Neuronal stem cell (in vitro differentiated cells): ENCODE measurements at regions not wholly inside any gene's neighbourhood (a gene's known extent, or its start where the extent isn't known, plus 50 kb on each side); places are given as distances from the start of the nearest gene placed in this dataset.
"Not testable (repeated sequence)": the region's sequence is repeated elsewhere in the genome, so short reads cannot be mapped to it uniquely, and the experiment has no call there.

Experiments used
- DNase-seq: peaks from one replicate; pipeline ENCODE4 v3.0.0-alpha.2; 2013; ENCODE audit warnings: low spot score
- H2AFZ ChIP-seq: one replicate; pipeline ENCODE4 v1.6.1; 2013; ENCODE audit warnings: mild to moderate bottlenecking, low read length, inconsistent platforms
- H2AK5ac ChIP-seq: 2 replicates; pipeline ENCODE4 v1.6.1; 2013; ENCODE audit warnings: low read depth, mild to moderate bottlenecking, inconsistent platforms, low read length, moderate library complexity, mixed read lengths
- H2BK120ac ChIP-seq: 2 replicates; pipeline ENCODE4 v1.6.1; 2013; ENCODE audit warnings: low read depth, mild to moderate bottlenecking, inconsistent platforms, low read length, moderate library complexity, mixed read lengths
- H2BK12ac ChIP-seq: one replicate; pipeline ENCODE4 v1.6.1; 2013; ENCODE audit warnings: low read length, inconsistent platforms
- H2BK15ac ChIP-seq: 2 replicates; pipeline ENCODE4 v1.6.1; 2013; ENCODE audit warnings: mild to moderate bottlenecking, low read length, inconsistent platforms, mixed read lengths
- H2BK5ac ChIP-seq: one replicate; pipeline ENCODE4 v1.6.1; 2013; ENCODE audit warnings: inconsistent platforms, mild to moderate bottlenecking, low read length, moderate library complexity
- H3K14ac ChIP-seq: one replicate; pipeline ENCODE4 v1.6.1; 2013; ENCODE audit warnings: low read length, inconsistent platforms
- H3K18ac ChIP-seq: 2 replicates; pipeline ENCODE4 v1.6.1; 2013; ENCODE audit warnings: low read length, inconsistent platforms
- H3K23ac ChIP-seq: 2 replicates; pipeline ENCODE4 v1.6.1; 2013; ENCODE audit warnings: low read depth, mild to moderate bottlenecking, mixed read lengths, low read length, inconsistent platforms; ENCODE audit not compliant: poor library complexity
- H3K27ac ChIP-seq: replicated peaks from 3 replicates; pipeline ENCODE4 v1.5.1; 2013; ENCODE audit warnings: low read length, inconsistent platforms
- H3K27me3 ChIP-seq, 3 experiments: 2 replicates each; pipeline ENCODE4 v1.6.1; 2013; ENCODE audit warnings: low read length in 3 of 3, mild to moderate bottlenecking in 2 of 3, inconsistent platforms in 1 of 3, low read depth in 1 of 3, mixed read lengths in 1 of 3, moderate library complexity in 1 of 3; ENCODE audit not compliant: control insufficient read depth in 3 of 3, insufficient read depth in 3 of 3
- H3K36me3 ChIP-seq, 2 donors: replicated peaks in 1 of 2; 2 replicates each; pipeline ENCODE4 v1.6.1; 2013; ENCODE audit warnings: low read length in 2 of 2; ENCODE audit not compliant: control insufficient read depth in 2 of 2, insufficient read depth in 2 of 2
- H3K4ac ChIP-seq: 2 replicates; pipeline ENCODE4 v1.6.1; 2013; ENCODE audit warnings: inconsistent platforms, mild to moderate bottlenecking, low read length, moderate library complexity
- H3K4me1 ChIP-seq, 2 donors: 1 replicate in 1 of 2; 2 replicates in 1 of 2; pipeline ENCODE4 v1.6.1; 2013; ENCODE audit warnings: low read length in 2 of 2, low read depth in 1 of 2; ENCODE audit not compliant: control insufficient read depth in 2 of 2, insufficient read depth in 1 of 2
- H3K4me2 ChIP-seq: one replicate; pipeline ENCODE4 v1.6.1; 2013; ENCODE audit warnings: mild to moderate bottlenecking, low read length, inconsistent platforms; ENCODE audit not compliant: insufficient read depth, poor library complexity, severe bottlenecking
- H3K4me3 ChIP-seq, 2 donors: 2 replicates each; pipeline ENCODE4 v1.5.1; 2013; ENCODE audit warnings: low read length in 2 of 2, mild to moderate bottlenecking in 2 of 2, inconsistent platforms in 1 of 2, moderate library complexity in 1 of 2
- H3K79me1 ChIP-seq: one replicate; pipeline ENCODE4 v1.6.1; 2013; ENCODE audit warnings: low read depth, mild to moderate bottlenecking, inconsistent platforms, low read length, moderate library complexity
- H3K9ac ChIP-seq: one replicate; pipeline ENCODE4 v1.6.1; 2013; ENCODE audit warnings: mild to moderate bottlenecking, low read depth, low read length, inconsistent platforms; ENCODE audit not compliant: poor library complexity
- H3K9me3 ChIP-seq, 2 donors: replicated peaks in 1 of 2; 2 replicates each; pipeline versions ENCODE3 to v1.6.1; 2013; ENCODE audit warnings: low read length in 2 of 2, mild to moderate bottlenecking in 2 of 2, inconsistent platforms in 1 of 2, low read depth in 1 of 2, mixed read lengths in 1 of 2, moderate library complexity in 1 of 2; ENCODE audit not compliant: control insufficient read depth in 2 of 2, insufficient read depth in 1 of 2
- H4K8ac ChIP-seq: one replicate; pipeline ENCODE4 v1.6.1; 2013; ENCODE audit warnings: low read depth, mild to moderate bottlenecking, inconsistent platforms, low read length, moderate library complexity
- H4K91ac ChIP-seq: one replicate; pipeline ENCODE4 v1.6.1; 2013; ENCODE audit warnings: low read length, low read depth, mild to moderate bottlenecking, inconsistent platforms; ENCODE audit not compliant: poor library complexity
- WGBS, 2 donors: extraction: QIAGEN DNeasy Blood & Tissue Kit; methylation state at CpG; one replicate each; pipeline ENCODE4 v1.1.7; 2013; ENCODE audit warnings: missing lambda C conversion rate in 2 of 2, mixed read lengths in 1 of 2; ENCODE audit not compliant: insufficient read length in 2 of 2, insufficient replicate concordance in 1 of 2; ENCODE audit errors: extremely low coverage in 2 of 2; 5-methylcytosine and 5-hydroxymethylcytosine counted together

- not testable (repeated sequence) for H3K14ac ChIP-seq, H4K91ac ChIP-seq, H3K27me3 ChIP-seq, H3K4ac ChIP-seq, H2BK120ac ChIP-seq, H4K8ac ChIP-seq, H3K36me3 ChIP-seq, H2AK5ac ChIP-seq, H3K23ac ChIP-seq, H3K18ac ChIP-seq, H3K27ac ChIP-seq, H2BK5ac ChIP-seq, H3K9me3 ChIP-seq, H3K4me1 ChIP-seq, DNase-seq, H3K79me1 ChIP-seq, H2BK12ac ChIP-seq, H3K4me3 ChIP-seq, H2BK15ac ChIP-seq, H3K4me2 ChIP-seq, H3K9ac ChIP-seq, H2AFZ ChIP-seq
- WGBS, 2 donors = no CpG with 5 or more reads among the region's 22 CpGs
Measured at GRCh38 chr13:58958097-58958496, 1205.6 kb downstream of the DIAPH3 start.

- Histone ChIP-seq H2BK15ac (no peak overlapping the region), H4K91ac (no peak overlapping the region), H3K79me1 (no peaks in the 10 kb centered on the region), H3K27me3 (no peaks in the 10 kb centered on the region), H2BK120ac (no peak overlapping the region), H2AFZ (no peak overlapping the region), H4K8ac (no peak overlapping the region), H3K27ac (no peak overlapping the region), H2BK5ac (no peak overlapping the region), H3K4me2 (no peak overlapping the region), H3K9me3 (no peaks in the 10 kb centered on the region), H2AK5ac (no peak overlapping the region), H3K4me3 (no peak overlapping the region), H3K18ac (no peak overlapping the region), H3K4ac (no peak overlapping the region), H2BK12ac (no peak overlapping the region), H3K9ac (no peak overlapping the region), H3K4me1 (no peaks in the 10 kb centered on the region), H3K14ac (no peak overlapping the region), H3K23ac (no peak overlapping the region), H3K36me3 (no peaks in the 10 kb centered on the region)
- no CpG with 5 or more reads among the region's 2 CpGs for WGBS, 2 donors
- DNase-seq = no peak
Measured at GRCh38 chr13:58960888-58961287, 1202.8 kb downstream of the DIAPH3 start.

- H4K8ac ChIP-seq = no peak overlapping the region
- H3K18ac ChIP-seq = no peak overlapping the region
- H3K27ac ChIP-seq = no peak overlapping the region
- H3K9me3 ChIP-seq = no peaks in the 10 kb centered on the region
- H4K91ac ChIP-seq = no peak overlapping the region
- H2AK5ac ChIP-seq = no peak overlapping the region
- H2BK12ac ChIP-seq = no peak overlapping the region
- H3K4me1 ChIP-seq = no peaks in the 10 kb centered on the region
- H3K27me3 ChIP-seq = no peaks in the 10 kb centered on the region
- no peaks in the 10 kb centered on the region for H3K36me3 ChIP-seq
- H3K79me1 ChIP-seq = no peaks in the 10 kb centered on the region
- WGBS, 2 donors = no CpG with 5 or more reads among the region's 2 CpGs
- H3K4me2 ChIP-seq = no peak overlapping the region
- H3K23ac ChIP-seq = no peak overlapping the region
- H3K4me3 ChIP-seq = no peak overlapping the region
- no peak overlapping the region for H2BK120ac ChIP-seq
- DNase-seq = no peak
- H3K4ac ChIP-seq = no peak overlapping the region
- H2BK5ac ChIP-seq = no peak overlapping the region
- no peak overlapping the region for H2BK15ac ChIP-seq
- no peak overlapping the region for H3K14ac ChIP-seq
- H3K9ac ChIP-seq = no peak overlapping the region
- H2AFZ ChIP-seq = no peak overlapping the region
Measured at GRCh38 chr13:58963321-58963720, 1200.4 kb downstream of the DIAPH3 start.

GRCh38 chr13:58964048-58964447 lies 1199.7 kb downstream of the DIAPH3 start:
- H4K91ac ChIP-seq = no peak overlapping the region
- no peak overlapping the region for H2AFZ ChIP-seq
- no peak overlapping the region for H3K14ac ChIP-seq
- H2AK5ac ChIP-seq = no peak overlapping the region
- WGBS, 2 donors = no CpG with 5 or more reads among the region's 3 CpGs
- H3K27me3 ChIP-seq = no peaks in the 10 kb centered on the region
- no peaks in the 10 kb centered on the region for H3K79me1 ChIP-seq
- peaks cover under 1% of the 10 kb centered on the region in 2 donors for H3K9me3 ChIP-seq
- H3K4ac ChIP-seq = no peak overlapping the region
- H3K4me2 ChIP-seq = no peak overlapping the region
- H3K4me3 ChIP-seq = no peak overlapping the region
- DNase-seq = no peak
- H3K27ac ChIP-seq = no peak overlapping the region
- H3K4me1 ChIP-seq = no peaks in the 10 kb centered on the region
- H3K9ac ChIP-seq = no peak overlapping the region
- no peak overlapping the region for H2BK5ac ChIP-seq
- H4K8ac ChIP-seq = no peak overlapping the region
- no peak overlapping the region for H2BK120ac ChIP-seq
- no peaks in the 10 kb centered on the region for H3K36me3 ChIP-seq
- H3K18ac ChIP-seq = no peak overlapping the region
- H2BK12ac ChIP-seq = no peak overlapping the region
- no peak overlapping the region for H2BK15ac ChIP-seq
- H3K23ac ChIP-seq = no peak overlapping the region
